IMR-90 (cell line): ENCODE measurements at regions not wholly inside any gene's neighbourhood (a gene's known extent, or its start where the extent isn't known, plus 50 kb on each side); places are given as distances from the start of the nearest gene placed in this dataset.

Source experiments
- ATAC-seq: fragments of 200-7000 bp; cut with Tn5 transposase; 2 replicates; pipeline ENCODE4 v1.9.1; 2020; ENCODE audit warnings: low read depth, mild to moderate bottlenecking, moderate library complexity
- BruUV-seq: library from RNA; stranded (reverse); fragments of 400-500 nt; replicated peaks from 2 replicates; lab custom pipeline; 2021; lab: Mats Ljungman, UMichigan
- CTCF ChIA-PET: fragments of 300-600 bp; formaldehyde crosslinking; extraction: SDS; loops from one replicate; lab custom pipeline; 2021; ENCODE audit warnings: antibody characterized with exemption; lab: Yijun Ruan, JAX
- POLR2A ChIA-PET: fragments of 300-600 bp; sonication (Branson Sonifier 250); formaldehyde crosslinking; loops from one replicate; lab custom pipeline; 2022; ENCODE audit warnings: antibody characterized with exemption; ENCODE audit not compliant: unreplicated experiment; lab: Charles Lee
- DNase-seq: peaks from one replicate; pipeline ENCODE4 v3.0.0; 2013
- H2AFZ ChIP-seq: replicated peaks from 2 replicates; pipeline ENCODE3; 2013; ENCODE audit warnings: low read length, mild to moderate bottlenecking; ENCODE audit not compliant: poor library complexity
- H2AK5ac ChIP-seq: 2 replicates; pipeline ENCODE4 v1.6.1; 2013; ENCODE audit warnings: low read depth, low read length, inconsistent platforms
- H2AK9ac ChIP-seq: replicated peaks from 2 replicates; pipeline ENCODE3; 2013; ENCODE audit warnings: mild to moderate bottlenecking, low read depth, low read length, moderate library complexity; ENCODE audit not compliant: poor library complexity
- H2BK120ac ChIP-seq: 2 replicates; pipeline ENCODE4 v1.6.1; 2013; ENCODE audit warnings: low read depth, low read length, inconsistent platforms
- H2BK15ac ChIP-seq: 3 replicates; pipeline ENCODE4 v1.6.1; 2013; ENCODE audit warnings: low read depth, low read length, inconsistent platforms
- H2BK20ac ChIP-seq: 2 replicates; pipeline ENCODE4 v1.6.1; 2013; ENCODE audit warnings: low read depth, mild to moderate bottlenecking, inconsistent platforms, low read length, moderate library complexity
- H2BK5ac ChIP-seq: 2 replicates; pipeline ENCODE4 v1.6.1; 2013; ENCODE audit warnings: mild to moderate bottlenecking, low read depth, low read length, inconsistent platforms; ENCODE audit not compliant: poor library complexity, severe bottlenecking
- H3K14ac ChIP-seq: replicated peaks from 2 replicates; pipeline ENCODE4 v1.6.1; 2013; ENCODE audit warnings: low read depth, low read length, inconsistent platforms
- H3K18ac ChIP-seq: 2 replicates; pipeline ENCODE4 v1.6.1; 2013; ENCODE audit warnings: low read depth, low read length, control low read depth
- H3K23ac ChIP-seq: 2 replicates; pipeline ENCODE4 v1.6.1; 2013; ENCODE audit warnings: low read depth, low read length, inconsistent platforms
- H3K27ac ChIP-seq: 2 replicates; pipeline ENCODE4 v1.5.1; 2013; ENCODE audit warnings: mild to moderate bottlenecking, control low read depth, low read length; ENCODE audit not compliant: insufficient read depth
- H3K27me3 ChIP-seq: 2 replicates; pipeline ENCODE4 v1.6.1; 2013; ENCODE audit warnings: low read length; ENCODE audit not compliant: control insufficient read depth, insufficient read depth
- H3K36me3 ChIP-seq: 2 replicates; pipeline ENCODE4 v1.6.1; 2013; ENCODE audit warnings: low read length, mixed read lengths; ENCODE audit not compliant: control insufficient read depth, insufficient read depth
- H3K4ac ChIP-seq: 2 replicates; pipeline ENCODE4 v1.6.1; 2013; ENCODE audit warnings: low read depth, low read length, inconsistent platforms
- H3K4me1 ChIP-seq: 2 replicates; pipeline ENCODE4 v1.6.1; 2013; ENCODE audit warnings: low read length, mixed read lengths; ENCODE audit not compliant: control insufficient read depth, insufficient read depth
- H3K4me2 ChIP-seq: 2 replicates; pipeline ENCODE4 v1.6.1; 2013; ENCODE audit warnings: low read depth, mild to moderate bottlenecking, control low read depth, low read length, moderate library complexity
- H3K4me3 ChIP-seq: 2 replicates; pipeline ENCODE4 v1.5.1; 2013; ENCODE audit warnings: low read depth, mild to moderate bottlenecking, control low read depth, low read length, moderate library complexity; ENCODE audit not compliant: insufficient read depth
- H3K56ac ChIP-seq: 2 replicates; pipeline ENCODE4 v1.6.1; 2013; ENCODE audit warnings: low read length, inconsistent platforms; ENCODE audit not compliant: insufficient read depth; ENCODE audit errors: extremely low read depth
- H3K79me1 ChIP-seq, 2 experiments: 2 replicates each; pipeline ENCODE4 v1.6.1; 2013; ENCODE audit warnings: low read length in 2 of 2, inconsistent platforms in 1 of 2, low read depth in 1 of 2
- H3K9ac ChIP-seq: 2 replicates; pipeline ENCODE4 v1.6.1; 2013; ENCODE audit warnings: low read depth, low read length, control low read depth
- H3K9me1 ChIP-seq: 2 replicates; pipeline ENCODE4 v1.6.1; 2013; ENCODE audit warnings: low read length, inconsistent platforms; ENCODE audit not compliant: insufficient read depth
- H3K9me3 ChIP-seq: 2 replicates; pipeline ENCODE4 v1.6.1; 2013; ENCODE audit warnings: low read length; ENCODE audit not compliant: control insufficient read depth, insufficient read depth
- H4K20me1 ChIP-seq: 2 replicates; pipeline ENCODE4 v1.6.1; 2013; ENCODE audit warnings: low read length, inconsistent platforms; ENCODE audit not compliant: insufficient read depth
- H4K5ac ChIP-seq: 2 replicates; pipeline ENCODE4 v1.6.1; 2013; ENCODE audit warnings: mild to moderate bottlenecking, low read depth, low read length, control low read depth
- H4K8ac ChIP-seq, 2 experiments: 2 replicates each; pipeline ENCODE4 v1.6.1; 2013; ENCODE audit warnings: low read depth in 2 of 2, low read length in 2 of 2, control low read depth in 1 of 2, inconsistent platforms in 1 of 2
- H4K91ac ChIP-seq: 2 replicates; pipeline ENCODE4 v1.6.1; 2013; ENCODE audit warnings: low read depth, low read length, inconsistent platforms; ENCODE audit not compliant: insufficient read depth
- MAFK ChIP-seq: IDR thresholded peaks from 2 replicates; pipeline ENCODE4 v1.6.1; 2012; ENCODE audit warnings: low read depth, low read length, improper control_type of control experiment
- RAD21 ChIP-seq: IDR thresholded peaks from 2 replicates; pipeline ENCODE4 v1.6.1; 2012; ENCODE audit warnings: low read length, improper control_type of control experiment
- RCOR1 ChIP-seq: IDR thresholded peaks from 2 replicates; pipeline ENCODE4 v1.6.1; 2012; ENCODE audit warnings: mild to moderate bottlenecking, low read length, improper control_type of control experiment; ENCODE audit not compliant: insufficient replicate concordance
- SMC3 ChIP-seq: fragments of 150-350 bp; IDR thresholded peaks from 2 replicates; pipeline ENCODE4 v1.6.1; 2016; ENCODE audit warnings: low read depth, mild to moderate bottlenecking, antibody characterized with exemption, low read length, moderate library complexity
- WGBS, 2 experiments: methylation state at CpG; one replicate each; pipeline versions ENCODE4 v1.1.5 to v1.1.7; 2013; ENCODE audit warnings: missing lambda C conversion rate in 2 of 2; ENCODE audit not compliant: insufficient read length in 1 of 2; ENCODE audit errors: extremely low coverage in 2 of 2; 5-methylcytosine and 5-hydroxymethylcytosine counted together
- dilution Hi-C: fragments of 300-500 bp; cut with HindIII; formaldehyde crosslinking; loops from one replicate; pipeline ENCODE4 v1.14.3; 2018; ENCODE audit warnings: low sequenced_read_pairs; ENCODE audit not compliant: unreplicated experiment
- in situ Hi-C: fragments of 300-500 bp; cut with MboI; formaldehyde crosslinking; loops from 3 replicates; pipeline ENCODE4 v1.14.3; 2019; ENCODE audit warnings: low sequenced_read_pairs, inconsistent platforms, mixed read lengths
- intact Hi-C: fragments of 100-400 bp; cut with micrococcal nuclease; formaldehyde crosslinking; loops from 2 replicates; pipeline ENCODE4 v1.10.0; 2022
- TF ChIP-seq, protein P1 (sequence below): conservative IDR thresholded peaks from 2 replicates; pipeline ENCODE4 v1.5.1; 2012; ENCODE audit warnings: mild to moderate bottlenecking, low read depth, low read length, improper control_type of control experiment

DNA sequence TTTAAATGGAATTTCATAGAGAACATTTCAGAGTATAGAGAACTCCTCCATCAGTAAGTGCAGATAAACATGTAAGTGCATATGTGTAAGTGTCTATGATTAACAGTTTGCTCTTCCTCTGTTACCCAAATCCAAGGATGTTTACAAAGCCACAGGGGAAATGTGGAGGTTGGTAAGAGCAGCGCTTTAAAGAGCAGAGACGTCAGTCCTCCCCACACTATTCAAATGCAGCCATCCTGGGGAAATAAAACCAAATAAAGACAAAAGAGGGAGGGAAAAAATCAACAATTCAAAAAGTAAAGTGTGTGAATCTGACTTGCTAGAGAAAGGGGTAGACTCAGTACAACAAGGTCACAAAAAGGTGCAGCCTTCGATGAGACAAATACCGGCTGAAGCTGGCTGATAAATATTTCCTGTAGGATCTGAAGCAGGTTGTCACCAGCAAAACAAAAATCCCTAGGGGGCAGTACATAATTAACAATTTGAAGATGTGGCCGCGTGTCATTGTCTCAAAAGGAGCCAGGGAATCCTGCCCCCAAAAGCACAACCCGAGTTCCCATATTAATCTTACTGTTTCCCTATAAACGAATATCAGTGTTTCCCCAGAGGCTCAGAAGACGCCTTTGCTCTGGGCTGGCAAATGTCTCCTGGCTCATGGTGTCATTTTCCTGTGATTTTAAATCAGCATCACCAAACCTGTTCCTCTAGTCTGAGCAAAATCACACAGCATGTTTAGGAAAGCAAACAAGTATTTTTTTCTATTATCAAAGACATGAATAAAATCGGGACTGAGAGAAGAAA is 216.5 kb downstream of the CDCA7 start:
- Histone ChIP-seq H4K91ac (no peak overlapping the region), H2BK5ac (no peak overlapping the region), H3K9me3 (no peaks in the 10 kb centered on the region), H2AK5ac (no peak overlapping the region), H3K23ac (no peak overlapping the region), H2BK120ac (no peak overlapping the region), H3K36me3 (no peaks in the 10 kb centered on the region), H3K27me3 (peaks cover 6% of the 10 kb centered on the region), H3K79me1 (no peaks in the 10 kb centered on the region), H3K18ac (no peak overlapping the region), H3K9ac (no peak overlapping the region), H3K14ac (no peak overlapping the region), H3K4me2 (peak overlapping the region; percentile 63; the same call in 1 of the 2 replicates), H3K4me3 (no peak overlapping the region), H2BK20ac (no peak overlapping the region), H4K8ac (no peak overlapping the region), H2AK9ac (no peak overlapping the region), H2BK15ac (no peak overlapping the region), H3K4me1 (no peaks in the 10 kb centered on the region), H3K4ac (no peak overlapping the region), H3K56ac (peak overlapping the region; percentile 26; the same call in 1 of the 2 replicates), H4K5ac (no peak overlapping the region), H4K20me1 (no peaks in the 10 kb centered on the region), H2AFZ (peak overlapping the region; percentile 63), H3K9me1 (no peaks in the 10 kb centered on the region; the same call in 1 of the 2 replicates), H3K27ac (no peak overlapping the region)
- ChIA-PET CTCF (interaction anchor here (0.5 to 1.0 kb wide), 2 partner anchors 10 to 117 kb away, joined by 3 read pairs; no protein-coding TSS in a partner anchor), POLR2A (no interaction called here)
- WGBS, 2 experiments = no CpG with 5 or more reads among the region's 10 CpGs
- intact Hi-C loops = loop anchor here (1.0 to 10.0 kb wide), 6 partner anchors 96 to 770 kb away; no protein-coding TSS in a partner anchor
- TF ChIP-seq MAFK (no peak), RCOR1 (no peak), RAD21 (peak; percentile 59), SMC3 (peak; percentile 47)
- TF ChIP-seq, protein P1, sequence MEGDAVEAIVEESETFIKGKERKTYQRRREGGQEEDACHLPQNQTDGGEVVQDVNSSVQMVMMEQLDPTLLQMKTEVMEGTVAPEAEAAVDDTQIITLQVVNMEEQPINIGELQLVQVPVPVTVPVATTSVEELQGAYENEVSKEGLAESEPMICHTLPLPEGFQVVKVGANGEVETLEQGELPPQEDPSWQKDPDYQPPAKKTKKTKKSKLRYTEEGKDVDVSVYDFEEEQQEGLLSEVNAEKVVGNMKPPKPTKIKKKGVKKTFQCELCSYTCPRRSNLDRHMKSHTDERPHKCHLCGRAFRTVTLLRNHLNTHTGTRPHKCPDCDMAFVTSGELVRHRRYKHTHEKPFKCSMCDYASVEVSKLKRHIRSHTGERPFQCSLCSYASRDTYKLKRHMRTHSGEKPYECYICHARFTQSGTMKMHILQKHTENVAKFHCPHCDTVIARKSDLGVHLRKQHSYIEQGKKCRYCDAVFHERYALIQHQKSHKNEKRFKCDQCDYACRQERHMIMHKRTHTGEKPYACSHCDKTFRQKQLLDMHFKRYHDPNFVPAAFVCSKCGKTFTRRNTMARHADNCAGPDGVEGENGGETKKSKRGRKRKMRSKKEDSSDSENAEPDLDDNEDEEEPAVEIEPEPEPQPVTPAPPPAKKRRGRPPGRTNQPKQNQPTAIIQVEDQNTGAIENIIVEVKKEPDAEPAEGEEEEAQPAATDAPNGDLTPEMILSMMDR = peak; percentile 45
- ATAC-seq (peak; percentile 53; the same call in 1 of the 2 replicates), DNase-seq (peak; percentile 39)
- no TSS peak for BruUV-seq
- dilution Hi-C loops = no loop called here
- in situ Hi-C loops = no loop called here
